HepG2 (cell line): ENCODE measurements at regions not wholly inside any gene's neighbourhood (a gene's known extent, or its start where the extent isn't known, plus 50 kb on each side); places are given as distances from the start of the nearest gene placed in this dataset.

ENCODE experiments used
- ATAC-seq: fragments of 200-7000 bp; cut with Tn5 transposase; 3 replicates; pipeline ENCODE4 v1.9.1; 2020; ENCODE audit warnings: mild to moderate bottlenecking, moderate library complexity
- BruUV-seq: library from RNA; stranded (reverse); fragments of 400-500 nt; replicated peaks from 2 replicates; lab custom pipeline; 2021; lab: Mats Ljungman, UMichigan
- CTCF ChIA-PET: fragments of 300-600 bp; formaldehyde crosslinking; extraction: SDS; loops from one replicate; lab custom pipeline; 2021; ENCODE audit warnings: low total read pairs, inconsistent platforms, low intra/inter-chr PET ratio; lab: Yijun Ruan, JAX
- POLR2A ChIA-PET: fragments of 350-600 bp; sonication (Branson Sonifier 250); formaldehyde crosslinking; loops from one replicate; lab custom pipeline; 2020; ENCODE audit warnings: antibody characterized with exemption, inconsistent platforms; lab: Yijun Ruan, JAX
- DNase-seq: peaks from one replicate; pipeline ENCODE4 v3.0.0-alpha.2; 2015; ENCODE audit warnings: low spot score
- FAIRE-seq: peaks from 3 replicates; lab custom pipeline; 2011; peaks lifted over from hg19 to GRCh38; lab: Jason Lieb, UNC
- H2AFZ ChIP-seq: one replicate; pipeline ENCODE4 v1.6.1; 2011; ENCODE audit warnings: low read length, inconsistent platforms
- H3K27ac ChIP-seq: fragments of 300-600 bp; 3 replicates; pipeline ENCODE4 v1.8.0; 2011; ENCODE audit warnings: mixed run types, mild to moderate bottlenecking, mixed read lengths, low read length, inconsistent platforms; ENCODE audit not compliant: insufficient read depth; ENCODE audit errors: extremely low read length
- H3K27me3 ChIP-seq, 2 experiments: fragments of 200-600 bp in 1 of 2; 2 replicates in 1 of 2; 3 replicates in 1 of 2; pipeline versions ENCODE4 v1.6.0 to v1.8.0; 2011; ENCODE audit warnings: low read length in 2 of 2, mild to moderate bottlenecking in 2 of 2, moderate library complexity in 2 of 2, inconsistent platforms in 1 of 2; ENCODE audit not compliant: insufficient read depth in 2 of 2, control insufficient read depth in 1 of 2
- H3K36me3 ChIP-seq, 2 experiments: fragments of 200-600 bp in 1 of 2; replicated peaks in 1 of 2; 2 replicates in 1 of 2; 3 replicates in 1 of 2; pipeline versions ENCODE4 v1.5.1 to v1.8.0; 2011; ENCODE audit warnings: low read length in 2 of 2, inconsistent platforms in 1 of 2; ENCODE audit not compliant: insufficient read depth in 2 of 2, control insufficient read depth in 1 of 2
- H3K4me1 ChIP-seq: 2 replicates; pipeline ENCODE4 v1.5.1; 2012; ENCODE audit warnings: low read length, inconsistent platforms; ENCODE audit not compliant: insufficient read depth
- H3K4me2 ChIP-seq: 2 replicates; pipeline ENCODE4 v1.6.0; 2011; ENCODE audit warnings: low read depth, low read length, inconsistent platforms
- H3K4me3 ChIP-seq, 3 experiments: fragments of 200-600 bp in 1 of 3; sonication (generic), shearing (Covaris generic) in 1 of 3; replicated peaks in 1 of 3; 2 replicates each; pipeline ENCODE4 v1.5.1; 2011 to 2016; ENCODE audit warnings: low read length in 3 of 3, inconsistent platforms in 2 of 3, low read depth in 2 of 3, mild to moderate bottlenecking in 2 of 3, control low read depth in 1 of 3, mixed read lengths in 1 of 3; ENCODE audit not compliant: insufficient read depth in 1 of 3
- H3K79me2 ChIP-seq: one replicate; pipeline ENCODE4 v1.6.1; 2011; ENCODE audit warnings: low read length, inconsistent platforms; ENCODE audit not compliant: insufficient read depth
- H3K9ac ChIP-seq: 2 replicates; pipeline ENCODE4 v1.6.0; 2011; ENCODE audit warnings: mild to moderate bottlenecking, low read depth, low read length, inconsistent platforms; ENCODE audit not compliant: insufficient read depth
- H3K9me3 ChIP-seq: 2 replicates; pipeline ENCODE4 v1.5.1; 2012; ENCODE audit warnings: mild to moderate bottlenecking, low read length
- H4K20me1 ChIP-seq: 2 replicates; pipeline ENCODE4 v1.6.0; 2011; ENCODE audit warnings: inconsistent platforms, mild to moderate bottlenecking, low read length, moderate library complexity; ENCODE audit not compliant: insufficient read depth
- AFF4 ChIP-seq: sonication (generic); formaldehyde crosslinking; IDR thresholded peaks from 2 replicates; pipeline ENCODE4 v1.4.0; 2020; ENCODE audit warnings: missing genetic modification reagents
- AGO1 ChIP-seq: fragments of 200-400 bp; formaldehyde crosslinking; IDR thresholded peaks from 2 replicates; pipeline ENCODE4 v1.6.1; 2017; ENCODE audit warnings: mild to moderate bottlenecking, low read depth, low read length, moderate library complexity; ENCODE audit not compliant: poor library complexity, severe bottlenecking
- NONO ChIP-seq, 2 experiments: fragments of 450-650 bp in 1 of 2; sonication (generic) in 1 of 2; formaldehyde crosslinking in 1 of 2; IDR thresholded peaks in 1 of 2; conservative IDR thresholded peaks in 1 of 2; 2 replicates each; pipeline versions ENCODE4 v1.6.1 to v1.8.0; 2017 to 2022; ENCODE audit warnings: mild to moderate bottlenecking in 1 of 2, missing genetic modification reagents in 1 of 2, moderate library complexity in 1 of 2
- RAD51 ChIP-seq: fragments of 450-650 bp; IDR thresholded peaks from 2 replicates; pipeline ENCODE4 v1.6.1; 2016; ENCODE audit warnings: borderline replicate concordance
- SNAI1 ChIP-seq: sonication (generic); formaldehyde crosslinking; IDR thresholded peaks from 2 replicates; pipeline ENCODE4 v1.5.0; 2020; ENCODE audit warnings: mild to moderate bottlenecking, missing genetic modification reagents, borderline replicate concordance
- TRAFD1 ChIP-seq: sonication (generic); formaldehyde crosslinking; IDR thresholded peaks from 2 replicates; pipeline ENCODE4 v1.5.1; 2020; ENCODE audit warnings: missing genetic modification reagents, mild to moderate bottlenecking, borderline replicate concordance
- ZNF296 ChIP-seq: sonication (generic); formaldehyde crosslinking; conservative IDR thresholded peaks from 2 replicates; pipeline ENCODE4 v1.5.0; 2020; ENCODE audit warnings: mild to moderate bottlenecking, missing genetic modification reagents
- ZNF431 ChIP-seq: sonication (generic); formaldehyde crosslinking; IDR thresholded peaks from 2 replicates; pipeline ENCODE4 v1.9.0; 2022; ENCODE audit warnings: missing genetic modification reagents, low read depth, mild to moderate bottlenecking, borderline replicate concordance
- ZNF441 ChIP-seq: sonication (generic); formaldehyde crosslinking; IDR thresholded peaks from 2 replicates; pipeline ENCODE4 v1.7.0; 2021; ENCODE audit warnings: missing genetic modification reagents, borderline replicate concordance
- ZNF782 ChIP-seq: sonication (generic); formaldehyde crosslinking; IDR thresholded peaks from 2 replicates; pipeline ENCODE4 v1.4.0; 2020; ENCODE audit warnings: missing genetic modification reagents, mild to moderate bottlenecking, borderline replicate concordance
- ZNF850 ChIP-seq: sonication (generic); formaldehyde crosslinking; conservative IDR thresholded peaks from 2 replicates; pipeline ENCODE4 v1.9.0; 2021; ENCODE audit warnings: mild to moderate bottlenecking, missing genetic modification reagents
- ZXDC ChIP-seq: sonication (generic); formaldehyde crosslinking; IDR thresholded peaks from 2 replicates; pipeline ENCODE4 v1.5.0; 2020; ENCODE audit warnings: mild to moderate bottlenecking, missing genetic modification reagents
- WGBS: methylation state at CpG from one replicate; pipeline ENCODE4 v1.1.6; 2017; ENCODE audit warnings: low lambda C conversion rate; 5-methylcytosine and 5-hydroxymethylcytosine counted together
- in situ Hi-C: cut with HindIII; loops from 2 replicates; pipeline ENCODE4 v1.10.0; 2017; ENCODE audit warnings: low pct_unique_long_range_greater_than_20kb; ENCODE audit not compliant: extremely low pct_ligation_motif_present
- intact Hi-C: fragments of 100-400 bp; cut with micrococcal nuclease; formaldehyde crosslinking; loops from one replicate; pipeline ENCODE4 v1.10.0; 2022; ENCODE audit not compliant: unreplicated experiment
- TF ChIP-seq, protein P1 (sequence below), 2 experiments: sonication (generic) in 1 of 2; formaldehyde crosslinking in 1 of 2; IDR thresholded peaks; 2 replicates each; pipeline versions ENCODE4 v1.4.0 to v1.6.1; 2018 to 2020; ENCODE audit warnings: missing genetic modification reagents in 2 of 2, borderline replicate concordance in 1 of 2, low read depth in 1 of 2, mild to moderate bottlenecking in 1 of 2, missing biosample characterization in 1 of 2

GRCh38 chr21:22244516-22244915 lies 1246.3 kb downstream of the NCAM2 start:
- H3K27me3 ChIP-seq, result no peaks in the 10 kb centered on the region
- FAIRE-seq (no peak), DNase-seq (no peak), ATAC-seq (no peak)
- no peak overlapping the region for H3K27ac ChIP-seq
- in situ Hi-C loops, result no loop called here
- 0% methylated on average over 2 of the region's 2 CpGs for WGBS
- no peak overlapping the region for H3K4me3 ChIP-seq
- ChIA-PET POLR2A (no interaction called here), CTCF (no interaction called here)
- H3K9me3 ChIP-seq, result peaks cover 80% of the 10 kb centered on the region
- H3K36me3 ChIP-seq, result no peaks in the 10 kb centered on the region
- intact Hi-C loops, result no loop called here
- no peak overlapping the region for H3K4me2 ChIP-seq
- no peaks in the 10 kb centered on the region for H4K20me1 ChIP-seq
- no TSS peak for BruUV-seq
- no peak overlapping the region for H3K9ac ChIP-seq
- H3K4me1 ChIP-seq, result no peaks in the 10 kb centered on the region
- no peak overlapping the region for H2AFZ ChIP-seq
- H3K79me2 ChIP-seq, result no peaks in the 10 kb centered on the region
- TF ChIP-seq TRAFD1, result no peak
- TF ChIP-seq AFF4 (CRISPR knock-in tag), result no peak
- no peak for TF ChIP-seq ZNF296
- no peak for TF ChIP-seq AGO1
- no peak for TF ChIP-seq ZNF431 (CRISPR knock-in tag)
- TF ChIP-seq SNAI1 (CRISPR knock-in tag), result no peak
- TF ChIP-seq ZNF441 (CRISPR knock-in tag), result no peak
- no peak for TF ChIP-seq ZNF782 (CRISPR knock-in tag)
- TF ChIP-seq NONO (IDR thresholded peaks at IDR 0.05), result no peak
- TF ChIP-seq NONO (CRISPR knock-in tag; conservative IDR thresholded peaks at IDR 0.05), result no peak
- TF ChIP-seq ZXDC (CRISPR knock-in tag), result no peak
- no peak for TF ChIP-seq ZNF850 (CRISPR knock-in tag)
- TF ChIP-seq RAD51, result no peak
- TF ChIP-seq, protein P1, sequence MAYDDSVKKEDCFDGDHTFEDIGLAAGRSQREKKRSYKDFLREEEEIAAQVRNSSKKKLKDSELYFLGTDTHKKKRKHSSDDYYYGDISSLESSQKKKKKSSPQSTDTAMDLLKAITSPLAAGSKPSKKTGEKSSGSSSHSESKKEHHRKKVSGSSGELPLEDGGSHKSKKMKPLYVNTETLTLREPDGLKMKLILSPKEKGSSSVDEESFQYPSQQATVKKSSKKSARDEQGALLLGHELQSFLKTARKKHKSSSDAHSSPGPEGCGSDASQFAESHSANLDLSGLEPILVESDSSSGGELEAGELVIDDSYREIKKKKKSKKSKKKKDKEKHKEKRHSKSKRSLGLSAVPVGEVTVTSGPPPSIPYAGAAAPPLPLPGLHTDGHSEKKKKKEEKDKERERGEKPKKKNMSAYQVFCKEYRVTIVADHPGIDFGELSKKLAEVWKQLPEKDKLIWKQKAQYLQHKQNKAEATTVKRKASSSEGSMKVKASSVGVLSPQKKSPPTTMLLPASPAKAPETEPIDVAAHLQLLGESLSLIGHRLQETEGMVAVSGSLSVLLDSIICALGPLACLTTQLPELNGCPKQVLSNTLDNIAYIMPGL (CRISPR knock-in tag; IDR thresholded peaks at IDR 0.05; ENCODE audit: borderline replicate concordance in 1 of 2, low read depth in 1 of 2), result no peak
